Panc1 (cell line): ENCODE measurements at regions not wholly inside any gene's neighbourhood (a gene's known extent, or its start where the extent isn't known, plus 50 kb on each side); places are given as distances from the start of the nearest gene placed in this dataset.

Experiments used
- ATAC-seq: fragments of 200-7000 bp; cut with Tn5 transposase; 2 replicates; pipeline ENCODE4 v1.9.1; 2020; ENCODE audit warnings: mild to moderate bottlenecking, moderate library complexity
- BruUV-seq: library from RNA; stranded (reverse); fragments of 400-500 nt; replicated peaks from 2 replicates; lab custom pipeline; 2021; lab: Mats Ljungman, UMichigan
- CTCF ChIA-PET: fragments of 300-600 bp; sonication (Branson Sonifier 250); formaldehyde crosslinking; loops from one replicate; lab custom pipeline; 2022; ENCODE audit warnings: antibody characterized with exemption; lab: Charles Lee
- POLR2A ChIA-PET: fragments of 300-600 bp; sonication (Branson Sonifier 250); formaldehyde crosslinking; loops from one replicate; lab custom pipeline; 2022; ENCODE audit warnings: antibody characterized with exemption; lab: Charles Lee
- DNase-seq: peaks from one replicate; pipeline ENCODE4 v3.0.0-alpha.2; 2010; ENCODE audit warnings: low read depth, low spot score
- H3K27ac ChIP-seq: 2 replicates; pipeline ENCODE4 v1.5.1; 2011; ENCODE audit warnings: mild to moderate bottlenecking, low read length, inconsistent platforms
- H3K27me3 ChIP-seq: fragments of 200-500 bp; sonication (Bioruptor generic); 2 replicates; pipeline ENCODE4 v1.6.0; 2014; ENCODE audit warnings: low read length, inconsistent platforms; ENCODE audit not compliant: control insufficient read depth, insufficient read depth
- H3K36me3 ChIP-seq: fragments of 200-500 bp; sonication (Bioruptor generic); 2 replicates; pipeline ENCODE4 v1.5.1; 2014; ENCODE audit warnings: inconsistent platforms, mild to moderate bottlenecking, low read length, moderate library complexity; ENCODE audit not compliant: control insufficient read depth, insufficient read depth
- H3K4me1 ChIP-seq: 2 replicates; pipeline ENCODE4 v1.5.1; 2011; ENCODE audit warnings: inconsistent platforms, mild to moderate bottlenecking, low read length, moderate library complexity; ENCODE audit not compliant: control insufficient read depth, insufficient read depth
- H3K4me3 ChIP-seq, 2 experiments: 2 replicates each; pipeline ENCODE4 v1.5.1; 2011 to 2012; ENCODE audit warnings: low read depth in 2 of 2, low read length in 2 of 2, mild to moderate bottlenecking in 2 of 2, inconsistent platforms in 1 of 2, moderate library complexity in 1 of 2
- H3K9me3 ChIP-seq: fragments of 200-500 bp; sonication (Bioruptor generic); 2 replicates; pipeline ENCODE4 v1.5.1; 2014; ENCODE audit warnings: low read depth, mild to moderate bottlenecking, inconsistent platforms, low read length, moderate library complexity; ENCODE audit not compliant: control insufficient read depth, insufficient read depth
- CTCF ChIP-seq: fragments of 450-650 bp; IDR thresholded peaks from 2 replicates; pipeline ENCODE4 v1.5.1; 2017; ENCODE audit warnings: mild to moderate bottlenecking
- POLR2AphosphoS5 ChIP-seq: IDR thresholded peaks from 2 replicates; pipeline ENCODE4 v1.6.1; 2012; ENCODE audit warnings: mild to moderate bottlenecking, low read depth, low read length, moderate library complexity
- REST ChIP-seq, 2 experiments: IDR thresholded peaks; 2 replicates each; pipeline ENCODE4 v1.6.1; 2011 to 2012; ENCODE audit warnings: low read depth in 2 of 2, control low read depth in 1 of 2, low read length in 1 of 2, mild to moderate bottlenecking in 1 of 2, moderate library complexity in 1 of 2; ENCODE audit not compliant: insufficient read depth in 1 of 2
- SIN3A ChIP-seq: IDR thresholded peaks from 2 replicates; pipeline ENCODE4 v1.6.1; 2012; ENCODE audit warnings: low read depth, mild to moderate bottlenecking, low read length, moderate library complexity, borderline replicate concordance; ENCODE audit not compliant: insufficient read depth
- TCF7L2 ChIP-seq: IDR thresholded peaks from 2 replicates; pipeline ENCODE4 v1.6.1; 2011; ENCODE audit warnings: mild to moderate bottlenecking, low read depth, low read length, inconsistent platforms
- in situ Hi-C: cut with HindIII; loops from 2 replicates; pipeline ENCODE4 v1.10.0; 2016; ENCODE audit warnings: low sequenced_read_pairs, low pct_unique_long_range_greater_than_20kb
- intact Hi-C: fragments of 100-400 bp; cut with micrococcal nuclease; formaldehyde crosslinking; loops from one replicate; pipeline ENCODE4 v1.10.0; 2022; ENCODE audit not compliant: unreplicated experiment

- POLR2A ChIA-PET: no interaction called here
Observed at GRCh38 chr13:34847766-34848165, 94.3 kb upstream of the NBEA start.

GRCh38 chr13:34849406-34849805 is 92.7 kb upstream of the NBEA start:
- H3K9me3 ChIP-seq: no peaks in the 10 kb centered on the region

More at GRCh38 chr13:34847766-34848165, 94.3 kb upstream of the NBEA start:
- TF ChIP-seq CTCF: no peak
- TF ChIP-seq SIN3A: no peak
- TF ChIP-seq REST (IDR thresholded peaks at IDR 0.05; ENCODE audit: insufficient read depth in 1 of 2, low read depth in 2 of 2, low read length in 1 of 2): no peak
- TF ChIP-seq POLR2AphosphoS5: no peak
- TF ChIP-seq TCF7L2: no peak
- Histone ChIP-seq H3K27ac (no peak overlapping the region), H3K27me3 (no peaks in the 10 kb centered on the region), H3K4me3 (no peak overlapping the region), H3K4me1 (no peaks in the 10 kb centered on the region), H3K36me3 (no peaks in the 10 kb centered on the region), H3K9me3 (no peaks in the 10 kb centered on the region)
- ATAC-seq (no peak), DNase-seq (no peak)
- BruUV-seq: no TSS peak
- CTCF ChIA-PET: no interaction called here
- in situ Hi-C loops: no loop called here
- intact Hi-C loops: no loop called here

More at GRCh38 chr13:34849406-34849805, 92.7 kb upstream of the NBEA start:
- in situ Hi-C loops (no loop called here), intact Hi-C loops (no loop called here)
- TF ChIP-seq TCF7L2 (no peak), CTCF (no peak), REST (IDR thresholded peaks at IDR 0.05; ENCODE audit: insufficient read depth in 1 of 2, low read depth in 2 of 2, low read length in 1 of 2) (no peak), POLR2AphosphoS5 (no peak), SIN3A (no peak)
- H3K4me3 ChIP-seq: no peak overlapping the region
- H3K27ac ChIP-seq: no peak overlapping the region
- no peaks in the 10 kb centered on the region for H3K36me3 ChIP-seq
- DNase-seq (no peak), ATAC-seq (no peak)
- no peaks in the 10 kb centered on the region for H3K4me1 ChIP-seq
- POLR2A ChIA-PET: no interaction called here
- CTCF ChIA-PET: no interaction called here
- no peaks in the 10 kb centered on the region for H3K27me3 ChIP-seq
- no TSS peak for BruUV-seq
